Fibroblast of the aortic adventitia (primary cell): ENCODE measurements at regions not wholly inside any gene's neighbourhood (a gene's known extent, or its start where the extent isn't known, plus 50 kb on each side); places are given as distances from the start of the nearest gene placed in this dataset.

ENCODE experiments used
- DNase-seq: peaks from one replicate; pipeline ENCODE4 v3.0.0-alpha.2; 2010; ENCODE audit warnings: low read depth
- H3K4me3 ChIP-seq: 2 replicates; pipeline ENCODE4 v1.5.1; 2011; ENCODE audit warnings: low read depth, mild to moderate bottlenecking, control low read depth, low read length, moderate library complexity
- CTCF ChIP-seq: IDR thresholded peaks from 2 replicates; pipeline ENCODE4 v1.5.1; 2011; ENCODE audit warnings: mild to moderate bottlenecking, low read length, control low read depth, inconsistent platforms; ENCODE audit not compliant: insufficient read depth

GRCh38 chr10:28241741-28242399 is 61.0 kb downstream of the MPP7 start:
- TF ChIP-seq CTCF, result peak; percentile 94
- DNase-seq, result peak; percentile 74
- no peak overlapping the region for H3K4me3 ChIP-seq

GRCh38 chr10:28240400-28240799 is 62.5 kb downstream of the MPP7 start:
- H3K4me3 ChIP-seq, result no peak overlapping the region
- no peak for TF ChIP-seq CTCF
- DNase-seq, result no peak

GRCh38 chr10:28236591-28236990 is 66.3 kb downstream of the MPP7 start:
- no peak for TF ChIP-seq CTCF
- H3K4me3 ChIP-seq, result no peak overlapping the region
- no peak for DNase-seq

- TF ChIP-seq CTCF, result no peak
- DNase-seq, result no peak
- no peak overlapping the region for H3K4me3 ChIP-seq
Observed at GRCh38 chr10:28220811-28221210, 82.1 kb downstream of the MPP7 start.

GRCh38 chr10:28219251-28219650 is 83.6 kb downstream of the MPP7 start:
- TF ChIP-seq CTCF, result no peak

GRCh38 chr10:28217848-28218247 is 85.0 kb downstream of the MPP7 start:
- TF ChIP-seq CTCF, result no peak
- DNase-seq, result peak; percentile 17
- no peak overlapping the region for H3K4me3 ChIP-seq

More at GRCh38 chr10:28219251-28219650, 83.6 kb downstream of the MPP7 start:
- no peak for DNase-seq
- H3K4me3 ChIP-seq, result no peak overlapping the region

- H3K4me3 ChIP-seq, result no peak overlapping the region
- DNase-seq, result no peak
- no peak for TF ChIP-seq CTCF
Observed at GRCh38 chr10:28215930-28216329, 86.9 kb downstream of the MPP7 start.
